Astrocyte of the spinal cord (primary cell): ENCODE measurements at regions not wholly inside any gene's neighbourhood (a gene's known extent, or its start where the extent isn't known, plus 50 kb on each side); places are given as distances from the start of the nearest gene placed in this dataset.

Experiments
- DNase-seq: peaks from one replicate; pipeline ENCODE4 v3.0.0; 2011; ENCODE audit warnings: low read depth, low spot score
- H3K4me3 ChIP-seq: 2 replicates; pipeline ENCODE4 v1.5.1; 2011; ENCODE audit warnings: low read depth, mild to moderate bottlenecking, low read length, moderate library complexity
- CTCF ChIP-seq: IDR thresholded peaks from 2 replicates; pipeline ENCODE4 v1.5.1; 2012; ENCODE audit warnings: low read depth, mild to moderate bottlenecking, low read length, inconsistent platforms
- in situ Hi-C: cut with HindIII; loops from 2 replicates; pipeline ENCODE4 v1.10.0; 2017; ENCODE audit warnings: low sequenced_read_pairs

GRCh38 chr2:59919579-59919978 lies 633.9 kb downstream of the BCL11A start:
- in situ Hi-C loops = no loop called here
- no peak for TF ChIP-seq CTCF
- no peak overlapping the region for H3K4me3 ChIP-seq
- DNase-seq = no peak

- TF ChIP-seq CTCF = no peak
- H3K4me3 ChIP-seq = no peak overlapping the region
- in situ Hi-C loops = no loop called here
Measured at GRCh38 chr2:59912042-59912441, 641.4 kb downstream of the BCL11A start.

GRCh38 chr2:59910166-59910565 lies 643.3 kb downstream of the BCL11A start:
- in situ Hi-C loops = no loop called here
- no peak overlapping the region for H3K4me3 ChIP-seq
- DNase-seq = no peak
- no peak for TF ChIP-seq CTCF

More at GRCh38 chr2:59912042-59912441, 641.4 kb downstream of the BCL11A start:
- no peak for DNase-seq

- no peak for DNase-seq
- no peak overlapping the region for H3K4me3 ChIP-seq
- in situ Hi-C loops = no loop called here
- no peak for TF ChIP-seq CTCF
Measured at GRCh38 chr2:59909147-59909546, 644.3 kb downstream of the BCL11A start.

GRCh38 chr2:59905731-59906130 lies 647.7 kb downstream of the BCL11A start:
- no peak for TF ChIP-seq CTCF
- no peak overlapping the region for H3K4me3 ChIP-seq
- DNase-seq = no peak
- in situ Hi-C loops = no loop called here

GRCh38 chr2:59903994-59904544 lies 649.4 kb downstream of the BCL11A start:
- TF ChIP-seq CTCF = no peak
- in situ Hi-C loops = no loop called here
- DNase-seq = no peak
- H3K4me3 ChIP-seq = no peak overlapping the region
